ENCODE measurements at regions not wholly inside any gene's neighbourhood (a gene's known extent, or its start where the extent isn't known, plus 50 kb on each side); places are given as distances from the start of the nearest gene placed in this dataset.

DNA sequence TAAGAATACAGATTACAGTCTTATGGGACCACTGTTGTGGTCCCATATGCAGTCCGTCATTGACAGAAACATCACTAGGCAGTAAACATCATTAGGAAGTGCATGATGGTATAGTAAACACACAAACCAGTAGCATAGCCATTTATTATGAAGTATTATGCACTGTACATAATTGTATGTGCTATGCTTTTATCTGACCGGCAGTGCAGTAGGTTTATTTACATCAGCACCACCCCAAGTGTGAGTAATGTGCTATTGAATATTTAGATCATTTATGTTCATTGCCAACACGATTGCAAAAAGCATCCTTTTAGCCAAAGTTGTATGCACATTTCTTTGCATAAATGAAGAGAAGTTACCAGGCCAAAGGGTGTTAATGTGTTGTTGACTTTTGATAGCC lies 531.6 kb upstream of the TBX3 start:
- in situ Hi-C loops (cut with HindIII; ENCODE audit: low sequenced_read_pairs) = no loop called here
- TF ChIP-seq, protein P1, sequence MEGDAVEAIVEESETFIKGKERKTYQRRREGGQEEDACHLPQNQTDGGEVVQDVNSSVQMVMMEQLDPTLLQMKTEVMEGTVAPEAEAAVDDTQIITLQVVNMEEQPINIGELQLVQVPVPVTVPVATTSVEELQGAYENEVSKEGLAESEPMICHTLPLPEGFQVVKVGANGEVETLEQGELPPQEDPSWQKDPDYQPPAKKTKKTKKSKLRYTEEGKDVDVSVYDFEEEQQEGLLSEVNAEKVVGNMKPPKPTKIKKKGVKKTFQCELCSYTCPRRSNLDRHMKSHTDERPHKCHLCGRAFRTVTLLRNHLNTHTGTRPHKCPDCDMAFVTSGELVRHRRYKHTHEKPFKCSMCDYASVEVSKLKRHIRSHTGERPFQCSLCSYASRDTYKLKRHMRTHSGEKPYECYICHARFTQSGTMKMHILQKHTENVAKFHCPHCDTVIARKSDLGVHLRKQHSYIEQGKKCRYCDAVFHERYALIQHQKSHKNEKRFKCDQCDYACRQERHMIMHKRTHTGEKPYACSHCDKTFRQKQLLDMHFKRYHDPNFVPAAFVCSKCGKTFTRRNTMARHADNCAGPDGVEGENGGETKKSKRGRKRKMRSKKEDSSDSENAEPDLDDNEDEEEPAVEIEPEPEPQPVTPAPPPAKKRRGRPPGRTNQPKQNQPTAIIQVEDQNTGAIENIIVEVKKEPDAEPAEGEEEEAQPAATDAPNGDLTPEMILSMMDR (IDR thresholded peaks at IDR 0.05; ENCODE audit: low read depth, low read length) = no peak

DNA sequence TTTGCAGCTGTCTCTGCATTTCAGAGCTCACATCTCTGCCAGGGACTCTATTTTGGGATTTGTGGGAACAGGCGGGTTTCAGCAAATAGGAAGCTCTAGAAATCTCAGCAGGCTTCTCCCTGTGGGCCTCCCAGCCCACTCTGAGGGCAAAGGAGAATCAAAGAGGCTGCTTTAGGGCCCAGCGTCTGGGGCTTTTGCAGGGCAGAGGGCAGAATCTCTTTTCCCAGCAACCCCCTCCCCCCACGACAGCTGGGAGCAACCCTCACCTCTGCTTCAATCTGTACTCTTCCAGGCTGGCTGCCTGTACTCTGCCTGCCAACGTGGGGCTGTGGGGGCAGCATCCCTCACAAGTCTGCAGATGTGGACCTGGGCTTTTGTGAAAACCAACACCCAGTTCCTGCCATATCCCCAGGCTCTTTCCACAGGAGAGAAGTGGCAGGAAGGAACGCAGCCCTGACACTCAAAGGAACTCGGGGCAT lies 529.6 kb upstream of the TBX3 start:
- TF ChIP-seq, protein P1 (IDR thresholded peaks at IDR 0.05; ENCODE audit: low read depth, low read length) = no peak
- in situ Hi-C loops (cut with HindIII; ENCODE audit: low sequenced_read_pairs) = no loop called here
- DNase-seq (ENCODE audit: low read depth, low spot score) = no peak

More for the DNA sequence above, 531.6 kb upstream of the TBX3 start:
- H3K4me3 ChIP-seq (ENCODE audit: low read depth, low read length) = no peak overlapping the region
- DNase-seq (ENCODE audit: low read depth, low spot score) = no peak

DNA sequence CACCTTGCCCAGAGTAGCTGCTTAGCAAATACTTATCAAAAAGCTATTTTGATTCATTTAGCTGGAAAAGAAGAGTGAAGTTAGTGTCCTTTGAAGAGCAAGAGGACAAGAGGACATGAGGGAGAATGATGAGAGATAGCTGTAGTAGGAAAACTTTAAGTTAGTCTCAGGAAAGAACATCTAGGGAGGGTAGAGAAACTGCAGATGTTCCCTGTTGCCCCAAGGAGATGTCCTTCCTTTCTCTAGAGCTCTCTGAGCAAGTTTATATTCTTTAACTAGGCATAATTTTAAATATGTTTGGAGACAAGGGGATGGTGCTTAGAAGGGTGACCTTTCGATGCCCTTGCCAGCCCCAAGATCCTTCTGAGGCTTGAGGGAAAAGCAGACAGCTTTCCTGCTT lies 529.1 kb upstream of the TBX3 start:
- DNase-seq (ENCODE audit: low read depth, low spot score) = no peak
- in situ Hi-C loops (cut with HindIII; ENCODE audit: low sequenced_read_pairs) = no loop called here
- TF ChIP-seq, protein P1 (IDR thresholded peaks at IDR 0.05; ENCODE audit: low read depth, low read length) = no peak
- H3K4me3 ChIP-seq (ENCODE audit: low read depth, low read length) = no peak overlapping the region

More for the DNA sequence above, 529.6 kb upstream of the TBX3 start:
- H3K4me3 ChIP-seq (ENCODE audit: low read depth, low read length) = no peak overlapping the region

DNA sequence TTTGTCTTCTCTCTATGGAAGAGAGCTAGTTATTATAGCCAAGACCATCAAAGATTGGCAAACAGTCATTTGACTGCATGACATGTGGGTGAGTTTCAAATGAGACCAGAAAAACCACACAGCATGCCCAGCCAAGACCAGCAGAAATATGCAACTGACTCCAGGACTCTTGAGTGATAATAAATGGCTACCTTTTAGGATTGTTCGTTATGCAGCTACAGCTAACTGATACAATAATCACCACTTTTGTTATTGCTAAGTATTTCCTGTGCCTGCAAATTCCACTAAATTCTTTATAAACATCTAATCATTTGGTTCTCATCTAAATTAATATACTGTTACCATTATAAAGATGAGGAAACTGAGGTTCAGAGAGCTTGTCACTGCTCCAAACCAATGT lies 528.4 kb upstream of the TBX3 start:
- TF ChIP-seq, protein P1 (IDR thresholded peaks at IDR 0.05; ENCODE audit: low read depth, low read length) = no peak
- no peak overlapping the region for H3K4me3 ChIP-seq (ENCODE audit: low read depth, low read length)
- in situ Hi-C loops (cut with HindIII; ENCODE audit: low sequenced_read_pairs) = no loop called here
- no peak for DNase-seq (ENCODE audit: low read depth, low spot score)

DNA sequence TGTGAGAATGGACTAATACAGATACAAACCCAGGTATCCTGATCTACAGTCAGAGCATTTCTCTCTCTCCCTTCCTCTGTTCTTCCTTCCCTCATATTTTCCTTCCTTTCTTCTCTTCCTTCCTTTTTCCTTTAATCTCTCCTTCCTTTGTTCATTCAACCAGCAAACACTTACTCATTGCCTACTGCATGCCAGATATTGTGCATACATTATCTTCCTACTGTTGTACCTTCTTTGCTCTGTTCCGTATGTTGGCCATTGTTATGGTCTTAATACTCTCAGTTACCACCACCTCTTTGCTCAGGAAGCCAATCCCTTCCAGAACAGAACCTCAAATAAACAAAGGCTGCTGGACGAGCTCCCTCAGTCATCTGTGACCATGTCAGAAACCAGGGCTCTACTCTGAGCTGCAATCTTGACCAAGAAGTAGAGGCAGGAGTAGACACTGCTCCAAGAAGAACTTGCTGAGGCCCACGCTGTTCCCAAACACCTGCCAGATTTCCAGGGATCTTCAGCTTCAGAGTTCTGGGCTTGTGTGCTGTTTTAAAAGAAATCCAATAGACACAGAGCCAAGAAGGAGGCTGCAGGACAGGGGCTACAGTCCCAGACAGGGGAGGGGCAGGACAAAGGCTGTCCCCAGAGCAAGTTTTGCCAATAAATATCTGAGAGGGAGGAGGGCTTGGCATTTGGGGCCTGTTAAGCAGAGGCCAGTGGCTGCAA lies 526.7 kb upstream of the TBX3 start:
- in situ Hi-C loops (cut with HindIII; ENCODE audit: low sequenced_read_pairs) = no loop called here
- TF ChIP-seq, protein P1 (IDR thresholded peaks at IDR 0.05; ENCODE audit: low read depth, low read length) = no peak

DNA sequence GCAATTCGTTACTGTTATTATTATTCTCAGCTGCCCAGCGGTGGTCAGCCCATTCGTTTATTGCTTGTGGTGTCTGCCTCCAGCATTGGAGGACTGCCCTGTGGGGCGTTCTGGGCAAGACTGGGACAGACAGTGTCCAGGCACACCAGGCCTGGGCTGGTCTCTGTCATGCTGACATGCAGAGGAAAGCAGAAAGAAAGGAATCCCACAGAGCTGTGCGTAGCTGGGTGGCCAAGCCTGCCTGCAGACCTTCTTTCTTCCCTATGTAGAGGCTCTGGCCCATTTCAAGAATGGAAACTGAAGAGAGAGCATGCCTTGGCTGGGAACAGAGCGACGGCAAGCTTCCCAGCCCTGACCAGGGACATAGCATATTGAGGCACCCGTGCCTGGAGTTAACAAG lies 525.3 kb upstream of the TBX3 start:
- no peak for DNase-seq (ENCODE audit: low read depth, low spot score)
- in situ Hi-C loops (cut with HindIII; ENCODE audit: low sequenced_read_pairs) = no loop called here
- TF ChIP-seq, protein P1 (IDR thresholded peaks at IDR 0.05; ENCODE audit: low read depth, low read length) = no peak
- H3K4me3 ChIP-seq (ENCODE audit: low read depth, low read length) = no peak overlapping the region

More for the DNA sequence above, 526.7 kb upstream of the TBX3 start:
- no peak for DNase-seq (ENCODE audit: low read depth, low spot score)
- H3K4me3 ChIP-seq (ENCODE audit: low read depth, low read length) = no peak overlapping the region

Data from astrocyte of the spinal cord (primary cell).